Skin epidermis (tissue), 12 donors: ENCODE measurements at regions not wholly inside any gene's neighbourhood (a gene's known extent, or its start where the extent isn't known, plus 50 kb on each side); places are given as distances from the start of the nearest gene placed in this dataset.

Experiments
- H3K27ac ChIP-seq, 21 experiments: fragments of 200-600 bp; sonication (generic) in 11 of 21; one replicate each; pipeline ENCODE4 v1.5.0; 2020; ENCODE audit warnings: mild to moderate bottlenecking in 3 of 21, inconsistent platforms in 2 of 21, moderate library complexity in 2 of 21
- H3K4me3 ChIP-seq, 7 experiments: fragments of 200-600 bp; sonication (generic) in 2 of 7; one replicate each; pipeline ENCODE4 v1.5.0; 2020; ENCODE audit warnings: inconsistent platforms in 2 of 7, mild to moderate bottlenecking in 2 of 7, moderate library complexity in 1 of 7

DNA sequence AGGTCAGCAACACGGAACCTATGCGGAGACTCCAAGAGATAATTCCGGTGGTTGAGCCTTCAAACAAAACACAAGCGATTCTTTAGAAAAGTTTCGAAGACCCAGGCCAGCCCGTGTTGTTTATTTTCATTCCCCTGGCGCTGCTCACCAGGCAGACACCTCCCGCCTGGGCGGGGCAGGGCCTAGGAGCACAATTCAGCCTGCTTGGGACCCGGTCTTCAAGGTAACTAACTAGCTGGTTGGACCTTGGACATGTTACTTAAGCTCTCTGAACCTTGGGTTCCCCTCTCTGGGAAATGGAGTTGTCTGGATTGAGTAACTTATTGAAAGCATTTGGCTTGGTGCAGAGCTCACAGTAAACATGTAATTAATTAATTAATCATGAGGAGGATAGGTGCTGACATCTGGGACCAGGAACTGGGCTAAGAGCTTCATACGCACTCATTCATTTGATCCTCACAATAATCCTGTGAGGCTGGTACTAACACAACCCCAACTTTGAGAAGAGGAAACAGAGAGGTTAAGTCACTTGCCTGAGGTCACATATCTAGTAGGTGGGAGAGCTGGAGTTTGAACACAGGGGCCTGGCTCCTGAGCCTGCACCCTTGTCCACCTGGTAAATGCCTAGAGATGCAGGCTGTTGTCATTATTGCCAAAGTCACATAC, 125.3 kb upstream of the SMURF2 start:
- H3K4me3 ChIP-seq, result no peak overlapping the region
- peak overlapping the region in 13 of 21 experiments; percentile 14 to 63 (median 42) for H3K27ac ChIP-seq

DNA sequence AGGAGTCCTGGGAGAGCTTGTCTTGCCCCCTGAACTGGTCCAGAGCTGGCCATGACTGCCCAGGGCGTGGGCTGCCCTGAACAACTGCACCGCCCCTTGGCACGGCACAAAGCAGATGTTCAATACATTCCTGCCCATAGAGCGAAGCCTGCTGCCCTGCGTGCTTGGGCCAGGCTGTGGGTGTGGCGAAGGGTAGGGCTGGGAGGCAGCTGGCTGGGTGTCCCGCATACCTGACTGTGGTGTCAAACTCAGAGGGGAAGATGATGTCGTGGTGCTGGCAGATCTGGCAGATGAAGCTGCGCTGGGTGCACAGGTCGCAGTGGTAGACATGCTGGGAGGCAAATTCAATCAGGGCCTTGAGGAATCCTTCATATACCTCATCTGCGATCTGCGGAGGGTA, 124.2 kb upstream of the SMURF2 start:
- peak overlapping the region in 12 of 21 experiments; percentile 6 to 63 (median 42) for H3K27ac ChIP-seq
- peak overlapping the region in 1 of 7 experiments; percentile 2 for H3K4me3 ChIP-seq

DNA sequence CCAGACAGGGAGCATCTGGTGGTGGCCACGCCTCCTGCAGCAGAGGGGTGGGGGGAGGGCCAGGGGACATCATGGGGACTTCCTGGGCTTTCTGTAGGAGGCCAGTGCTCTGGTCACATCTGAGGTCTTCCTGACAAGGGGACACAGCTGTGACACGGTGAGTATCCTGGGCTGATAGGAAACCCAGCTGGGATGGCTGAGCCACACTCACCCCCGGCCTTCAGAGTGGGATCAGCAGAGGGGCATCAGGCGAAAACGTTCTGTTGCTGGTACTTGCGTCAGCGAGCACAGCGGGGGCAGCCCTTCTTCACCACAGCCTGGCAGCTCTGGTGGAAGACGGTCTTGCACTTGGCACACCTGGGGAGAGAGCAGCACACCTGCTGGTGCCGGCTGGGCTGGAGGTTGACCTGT, 122.9 kb upstream of the SMURF2 start:
- Histone ChIP-seq H3K27ac (no peak overlapping the region), H3K4me3 (no peak overlapping the region)

- no peak overlapping the region for H3K4me3 ChIP-seq
These were observed 122.4 kb upstream of the SMURF2 start for GRCh38 chr17:64784353-64785010.

GRCh38 chr17:64783556-64784352, 121.6 kb upstream of the SMURF2 start:
- no peak overlapping the region for H3K4me3 ChIP-seq
- H3K27ac ChIP-seq, result peak overlapping the region in 1 of 21 experiments; percentile 29

More at GRCh38 chr17:64784353-64785010, 122.4 kb upstream of the SMURF2 start:
- H3K27ac ChIP-seq, result no peak overlapping the region

GRCh38 chr17:64783031-64783461, 120.9 kb upstream of the SMURF2 start:
- Histone ChIP-seq H3K27ac (no peak overlapping the region), H3K4me3 (no peak overlapping the region)

- peak overlapping the region; percentile 47 to 64 (median 56) for H3K4me3 ChIP-seq
- peak overlapping the region; percentile 20 to 95 (median 89) for H3K27ac ChIP-seq
These were observed 119.9 kb upstream of the SMURF2 start for GRCh38 chr17:64781810-64782555.

DNA sequence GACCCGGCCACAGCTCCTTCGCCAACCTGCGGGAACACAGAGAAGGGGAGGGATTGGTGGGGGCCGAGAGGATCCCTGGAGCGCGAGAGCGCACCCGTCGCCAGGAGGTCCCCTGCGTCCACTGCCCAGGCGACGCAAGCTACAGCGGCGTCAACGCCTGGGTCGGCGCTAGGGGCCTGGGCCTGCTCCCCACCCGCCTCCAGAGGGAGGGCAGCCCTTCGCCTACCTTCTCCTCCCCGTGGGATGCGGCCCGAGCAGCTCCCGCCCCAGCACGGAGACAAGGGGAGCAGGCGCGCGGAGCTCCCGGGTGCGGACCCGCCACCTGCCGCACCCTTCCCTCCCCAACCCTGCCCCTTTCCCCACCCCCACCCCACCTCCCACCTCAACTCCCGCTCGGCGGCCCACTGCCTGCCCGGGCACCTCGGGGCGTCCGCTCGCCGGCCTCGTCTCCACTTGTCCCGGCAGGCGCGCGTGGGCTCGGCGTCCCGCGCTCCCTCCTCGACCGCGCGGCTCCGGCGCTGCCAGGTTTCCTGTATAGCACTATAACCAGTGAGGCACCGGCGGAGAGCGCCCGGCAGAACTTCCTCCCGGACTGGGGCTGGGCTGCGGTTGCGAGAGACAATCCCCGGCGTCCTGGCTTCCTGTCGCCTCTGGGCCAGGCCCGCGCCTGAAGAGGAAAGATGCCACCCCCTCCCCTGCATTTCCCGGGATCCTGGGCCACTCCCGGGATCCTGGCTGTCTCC, 119.1 kb upstream of the SMURF2 start:
- Histone ChIP-seq H3K27ac (peak overlapping the region; percentile 64 to 95 (median 89)), H3K4me3 (peak overlapping the region; percentile 47 to 64 (median 56))

- H3K27ac ChIP-seq, result peak overlapping the region; percentile 64 to 95 (median 89)
- H3K4me3 ChIP-seq, result peak overlapping the region; percentile 47 to 64 (median 56)
These were observed 118.2 kb upstream of the SMURF2 start for GRCh38 chr17:64780096-64781013.

- Histone ChIP-seq H3K27ac (peak overlapping the region in 20 of 21 experiments; percentile 64 to 95 (median 90)), H3K4me3 (peak overlapping the region; percentile 47 to 64 (median 56))
These were observed 117.4 kb upstream of the SMURF2 start for GRCh38 chr17:64779376-64780095.

DNA sequence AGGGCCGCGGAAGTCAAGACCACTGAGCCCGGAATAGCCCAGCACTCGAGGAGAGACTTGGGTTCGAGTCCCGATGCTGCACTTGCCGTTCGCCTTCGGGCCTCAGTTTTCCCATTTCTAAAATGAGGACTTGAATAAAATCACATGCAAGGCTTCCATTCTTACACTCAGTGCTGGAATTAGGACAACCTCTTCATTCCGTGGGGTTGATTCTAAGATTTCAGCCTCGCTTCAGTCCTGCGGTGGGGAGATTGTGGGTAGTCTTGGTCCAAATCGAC, 116.9 kb upstream of the SMURF2 start:
- H3K4me3 ChIP-seq, result peak overlapping the region; percentile 2 to 64 (median 53)
- peak overlapping the region in 11 of 21 experiments; percentile 22 to 93 (median 82) for H3K27ac ChIP-seq

DNA sequence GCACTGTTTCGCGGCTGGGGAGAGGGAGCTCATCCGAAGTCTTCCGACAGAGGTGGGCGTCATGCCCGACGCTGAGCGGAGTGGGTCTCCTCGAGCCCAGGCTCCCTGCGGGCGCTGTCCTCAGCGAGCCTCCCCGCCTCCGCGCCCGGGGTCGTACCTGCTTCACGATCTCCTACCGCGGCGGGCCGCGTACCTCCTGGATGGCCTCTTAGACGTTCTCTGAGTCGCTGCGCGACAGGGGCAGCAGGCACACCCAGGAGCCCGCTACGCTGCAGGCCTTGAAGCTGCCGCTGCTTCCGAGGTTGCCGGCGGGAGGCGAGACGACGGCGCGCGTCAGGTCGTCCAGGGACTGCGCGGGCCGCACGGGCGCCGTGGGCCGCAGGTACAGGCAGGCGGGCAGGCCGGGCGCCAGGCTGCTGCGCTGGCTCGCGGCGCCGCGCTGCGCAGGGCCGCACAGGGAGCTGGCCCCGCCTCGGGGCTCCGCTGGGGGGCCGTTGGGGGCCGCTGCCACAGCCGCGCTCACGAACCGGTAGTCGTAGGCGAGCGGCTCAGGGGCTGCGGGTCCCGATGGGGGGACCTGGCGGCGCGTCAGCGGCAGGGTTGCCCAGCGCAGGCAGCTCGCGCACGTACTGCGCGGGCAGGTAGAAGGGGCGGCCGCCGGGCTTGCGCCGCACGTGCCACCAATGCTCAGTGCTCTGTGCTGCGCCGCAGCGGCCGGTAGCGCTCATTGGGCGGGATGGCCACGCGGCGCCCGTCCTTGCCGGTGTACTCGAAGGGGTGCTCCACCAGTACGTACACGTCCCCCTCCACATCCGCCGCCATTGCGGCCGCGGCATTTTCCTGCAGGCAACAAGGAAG, 116.4 kb upstream of the SMURF2 start:
- H3K27ac ChIP-seq, result peak overlapping the region in 19 of 21 experiments; percentile 28 to 93 (median 60)
- H3K4me3 ChIP-seq, result peak overlapping the region; percentile 2 to 64 (median 40)

GRCh38 chr17:64777415-64778239, 115.5 kb upstream of the SMURF2 start:
- H3K4me3 ChIP-seq, result peak overlapping the region; percentile 10 to 64 (median 40)
- peak overlapping the region in 20 of 21 experiments; percentile 27 to 93 (median 65) for H3K27ac ChIP-seq

DNA sequence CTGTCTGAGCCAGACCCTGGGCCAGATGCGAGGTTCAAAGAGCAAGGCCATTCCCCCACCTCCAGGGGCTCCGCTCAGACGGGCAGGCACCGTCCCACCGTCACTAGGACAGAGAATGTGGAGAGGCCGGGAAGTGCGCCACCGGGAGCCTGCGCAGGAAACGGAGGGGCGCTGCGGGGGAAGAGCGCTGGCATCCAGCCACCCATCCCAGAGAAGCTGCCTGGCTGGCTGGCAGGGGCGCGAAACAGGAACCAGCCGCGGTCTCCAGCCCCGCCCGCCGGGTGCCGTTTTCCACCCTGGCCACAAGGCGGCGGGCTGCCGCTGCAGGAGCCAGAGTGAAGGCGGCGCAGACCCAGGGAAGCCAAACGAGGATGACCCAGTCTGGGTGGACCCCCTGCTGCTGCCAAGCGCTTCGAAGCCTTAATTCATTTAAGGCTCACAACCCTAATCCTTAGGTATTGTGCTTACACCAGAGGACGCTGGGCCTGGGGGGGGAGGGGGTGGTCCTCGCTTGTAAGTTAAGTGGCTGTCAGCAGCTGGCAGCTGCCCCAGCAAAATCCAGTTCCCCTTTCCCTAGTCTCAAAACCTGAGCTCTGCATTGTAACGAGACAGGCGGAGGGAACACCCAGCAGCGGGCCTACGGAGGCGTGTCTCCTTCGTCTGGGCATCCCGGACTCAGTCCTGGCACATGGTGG, 114.8 kb upstream of the SMURF2 start:
- Histone ChIP-seq H3K27ac (peak overlapping the region in 18 of 21 experiments; percentile 7 to 93 (median 50)), H3K4me3 (peak overlapping the region in 6 of 7 experiments; percentile 3 to 25 (median 11))
